H9 (cell line): ENCODE measurements at regions not wholly inside any gene's neighbourhood (a gene's known extent, or its start where the extent isn't known, plus 50 kb on each side); places are given as distances from the start of the nearest gene placed in this dataset.
"Not testable (repeated sequence)": the region's sequence is repeated elsewhere in the genome, so short reads cannot be mapped to it uniquely, and the experiment has no call there.

Source experiments
- DNase-seq: peaks from one replicate; pipeline ENCODE4 v3.0.0-alpha.2; 2017
- H2AFZ ChIP-seq: one replicate; pipeline ENCODE4 v1.6.1; 2013; ENCODE audit warnings: mild to moderate bottlenecking, low read length, control low read depth, moderate library complexity
- H2AK5ac ChIP-seq: 2 replicates; pipeline ENCODE4 v1.6.1; 2013; ENCODE audit warnings: low read length, control low read depth, mixed read lengths; ENCODE audit not compliant: insufficient read length
- H2BK120ac ChIP-seq: one replicate; pipeline ENCODE4 v1.6.1; 2013; ENCODE audit warnings: low read depth, mild to moderate bottlenecking, low read length, control low read depth, inconsistent platforms; ENCODE audit not compliant: poor library complexity, severe bottlenecking
- H2BK12ac ChIP-seq: 2 replicates; pipeline ENCODE4 v1.6.1; 2013; ENCODE audit warnings: low read length, control low read depth, mixed read lengths, low read depth; ENCODE audit not compliant: insufficient read length
- H2BK15ac ChIP-seq: 2 replicates; pipeline ENCODE4 v1.6.1; 2013; ENCODE audit warnings: low read depth, low read length, control low read depth
- H2BK20ac ChIP-seq: one replicate; pipeline ENCODE4 v1.6.1; 2013; ENCODE audit warnings: low read depth, mild to moderate bottlenecking, low read length, control low read depth, inconsistent platforms; ENCODE audit not compliant: poor library complexity, severe bottlenecking
- H2BK5ac ChIP-seq: 2 replicates; pipeline ENCODE4 v1.6.1; 2013; ENCODE audit warnings: low read length, control low read depth, mixed read lengths; ENCODE audit not compliant: insufficient read length
- H3K14ac ChIP-seq: 2 replicates; pipeline ENCODE4 v1.6.1; 2013; ENCODE audit warnings: low read length, control low read depth; ENCODE audit not compliant: insufficient read depth
- H3K18ac ChIP-seq: 2 replicates; pipeline ENCODE4 v1.6.1; 2013; ENCODE audit warnings: low read depth, mild to moderate bottlenecking, mixed read lengths, low read length, control low read depth; ENCODE audit not compliant: insufficient read length
- H3K23ac ChIP-seq: 2 replicates; pipeline ENCODE4 v1.6.1; 2013; ENCODE audit warnings: low read length, control low read depth, mixed read lengths, low read depth; ENCODE audit not compliant: insufficient read length
- H3K23me2 ChIP-seq: 2 replicates; pipeline ENCODE4 v1.6.1; 2013; ENCODE audit warnings: low read depth, mild to moderate bottlenecking, mixed read lengths, low read length, control low read depth; ENCODE audit not compliant: insufficient read length, poor library complexity, severe bottlenecking
- H3K27ac ChIP-seq: 2 replicates; pipeline ENCODE4 v1.5.1; 2013; ENCODE audit warnings: low read length, control low read depth, mixed read lengths, low read depth; ENCODE audit not compliant: insufficient read length
- H3K27me3 ChIP-seq: 2 replicates; pipeline ENCODE4 v1.6.1; 2013; ENCODE audit warnings: low read length, control low read depth, inconsistent platforms; ENCODE audit not compliant: insufficient read depth
- H3K4ac ChIP-seq: 2 replicates; pipeline ENCODE4 v1.6.1; 2013; ENCODE audit warnings: low read depth, mild to moderate bottlenecking, control low read depth, inconsistent platforms, low read length, moderate library complexity
- H3K4me1 ChIP-seq: 2 replicates; pipeline ENCODE4 v1.6.1; 2013; ENCODE audit warnings: low read length, control low read depth, inconsistent platforms; ENCODE audit not compliant: insufficient read depth
- H3K4me2 ChIP-seq: 2 replicates; pipeline ENCODE4 v1.6.1; 2013; ENCODE audit warnings: low read length, control low read depth, mixed read lengths; ENCODE audit not compliant: insufficient read length, insufficient read depth
- H3K56ac ChIP-seq: 2 replicates; pipeline ENCODE4 v1.6.1; 2013; ENCODE audit warnings: low read depth, mild to moderate bottlenecking, mixed read lengths, low read length, control low read depth; ENCODE audit not compliant: insufficient read length
- H3K79me1 ChIP-seq: 2 replicates; pipeline ENCODE4 v1.6.1; 2013; ENCODE audit warnings: low read depth, mild to moderate bottlenecking, moderate library complexity, low read length, control low read depth, inconsistent platforms; ENCODE audit not compliant: insufficient read depth, poor library complexity, severe bottlenecking
- H3K79me2 ChIP-seq: 2 replicates; pipeline ENCODE4 v1.6.1; 2013; ENCODE audit warnings: low read length, control low read depth, inconsistent platforms; ENCODE audit not compliant: insufficient read depth
- H3K9ac ChIP-seq: 2 replicates; pipeline ENCODE4 v1.6.1; 2013; ENCODE audit warnings: low read length, control low read depth, mixed read lengths; ENCODE audit not compliant: insufficient read length; ENCODE audit errors: extremely low read depth
- H3K9me3 ChIP-seq: one replicate; pipeline ENCODE4 v1.6.1; 2013; ENCODE audit warnings: low read depth, low read length, inconsistent platforms; ENCODE audit not compliant: control insufficient read depth
- H3T11ph ChIP-seq: one replicate; pipeline ENCODE4 v1.6.1; 2013; ENCODE audit warnings: mild to moderate bottlenecking, low read length, control low read depth, inconsistent platforms
- H4K20me1 ChIP-seq: one replicate; pipeline ENCODE4 v1.6.1; 2013; ENCODE audit not compliant: control insufficient read depth, insufficient read length, insufficient read depth
- H4K5ac ChIP-seq: 2 replicates; pipeline ENCODE4 v1.6.1; 2013; ENCODE audit warnings: low read depth, mild to moderate bottlenecking, mixed read lengths, low read length, control low read depth; ENCODE audit not compliant: insufficient read length
- H4K8ac ChIP-seq: replicated peaks from 2 replicates; pipeline ENCODE4 v1.6.1; 2013; ENCODE audit warnings: low read length, control low read depth, mixed read lengths, low read depth; ENCODE audit not compliant: insufficient read length
- H4K91ac ChIP-seq: 2 replicates; pipeline ENCODE4 v1.6.1; 2013; ENCODE audit warnings: low read depth, mild to moderate bottlenecking, moderate library complexity, mixed read lengths, low read length, control low read depth; ENCODE audit not compliant: insufficient read length
- H3K27ac Mint-ChIP-seq, 3 experiments: 2 replicates in 2 of 3; 3 replicates in 1 of 3; pipeline ENCODE4 v1.8.0; 2020 to 2021; ENCODE audit warnings: mixed read lengths in 3 of 3, mild to moderate bottlenecking in 1 of 3, moderate library complexity in 1 of 3
- H3K27me3 Mint-ChIP-seq: 2 replicates; pipeline ENCODE4 v1.8.0; 2021; ENCODE audit warnings: low read depth, mild to moderate bottlenecking, moderate library complexity, mixed read lengths
- H3K36me3 Mint-ChIP-seq, 3 experiments: 2 replicates in 2 of 3; 3 replicates in 1 of 3; pipeline ENCODE4 v1.8.0; 2020 to 2021; ENCODE audit warnings: low read depth in 3 of 3, mixed read lengths in 3 of 3; ENCODE audit not compliant: insufficient read depth in 1 of 3
- H3K4me1 Mint-ChIP-seq, 2 experiments: 2 replicates each; pipeline ENCODE4 v1.8.0; 2020; ENCODE audit warnings: mixed read lengths in 2 of 2
- H3K4me3 Mint-ChIP-seq, 2 experiments: 2 replicates in 1 of 2; 3 replicates in 1 of 2; pipeline ENCODE4 v1.8.0; 2020 to 2021; ENCODE audit warnings: mild to moderate bottlenecking in 2 of 2, mixed read lengths in 2 of 2, moderate library complexity in 1 of 2
- H3K9me3 Mint-ChIP-seq, 2 experiments: 2 replicates in 1 of 2; 3 replicates in 1 of 2; pipeline ENCODE4 v1.8.0; 2020; ENCODE audit warnings: mild to moderate bottlenecking in 2 of 2, mixed read lengths in 2 of 2, moderate library complexity in 1 of 2
- WGBS: extraction: QIAGEN DNeasy Blood & Tissue Kit; methylation state at CpG from one replicate; pipeline ENCODE4 v1.1.7; 2013; ENCODE audit warnings: missing lambda C conversion rate, low lambda C conversion rate, mixed read lengths; ENCODE audit not compliant: insufficient read length; ENCODE audit errors: extremely low coverage; 5-methylcytosine and 5-hydroxymethylcytosine counted together

- not testable (repeated sequence) for H3K9me3 ChIP-seq, DNase-seq, H3K4me1 ChIP-seq, H3T11ph ChIP-seq, H3K9ac ChIP-seq, H3K14ac ChIP-seq, H2BK12ac ChIP-seq, H3K18ac ChIP-seq, H2BK20ac ChIP-seq, H3K56ac ChIP-seq, H3K23ac ChIP-seq, H3K27me3 ChIP-seq, H3K4me2 ChIP-seq, H3K79me2 ChIP-seq, H4K20me1 ChIP-seq, H4K8ac ChIP-seq, H4K5ac ChIP-seq, H2BK5ac ChIP-seq, H3K4me1 Mint-ChIP-seq, H3K27me3 Mint-ChIP-seq, H3K36me3 Mint-ChIP-seq, H3K27ac Mint-ChIP-seq, H3K79me1 ChIP-seq, H2BK120ac ChIP-seq, H3K4ac ChIP-seq, H3K27ac ChIP-seq, H2AFZ ChIP-seq, H2AK5ac ChIP-seq, H3K23me2 ChIP-seq, H2BK15ac ChIP-seq, H3K4me3 Mint-ChIP-seq, H4K91ac ChIP-seq
- no CpG with 5 or more reads among the region's 19 CpGs for WGBS
- H3K9me3 Mint-ChIP-seq, result peaks cover 13 to 14% of the 10 kb centered on the region in 2 experiments
Measured at GRCh38 chr21:9040406-9040805, 1481.0 kb upstream of the TPTE start.

GRCh38 chr21:9041175-9041948 lies 1480.0 kb upstream of the TPTE start:
- H2AFZ ChIP-seq, H3K9ac ChIP-seq, H3K4me3 Mint-ChIP-seq: not testable (repeated sequence)

More at GRCh38 chr21:9041175-9041948, 1480.0 kb upstream of the TPTE start:
- not testable (repeated sequence) for H3K23me2 ChIP-seq, H3K14ac ChIP-seq, H3K4ac ChIP-seq, H3K27ac ChIP-seq, H2BK12ac ChIP-seq, H2AK5ac ChIP-seq, H3K27ac Mint-ChIP-seq, H2BK15ac ChIP-seq, H3K18ac ChIP-seq, DNase-seq, H2BK5ac ChIP-seq, H2BK20ac ChIP-seq, H3K79me2 ChIP-seq, H3K79me1 ChIP-seq, H3K27me3 ChIP-seq, H4K91ac ChIP-seq, H4K20me1 ChIP-seq, H3K9me3 ChIP-seq, H3K4me2 ChIP-seq, H2BK120ac ChIP-seq, H4K5ac ChIP-seq, H3K4me1 Mint-ChIP-seq, H3K4me1 ChIP-seq, H3K23ac ChIP-seq, H4K8ac ChIP-seq, H3K56ac ChIP-seq, H3K36me3 Mint-ChIP-seq, H3T11ph ChIP-seq, H3K27me3 Mint-ChIP-seq
- H3K9me3 Mint-ChIP-seq, result peaks cover 13 to 14% of the 10 kb centered on the region in 2 experiments
- no CpG with 5 or more reads among the region's 33 CpGs for WGBS
